Stomach (tissue), 4 donors: ENCODE measurements at regions not wholly inside any gene's neighbourhood (a gene's known extent, or its start where the extent isn't known, plus 50 kb on each side); places are given as distances from the start of the nearest gene placed in this dataset.

Experiments
- CTCF ChIP-seq, 7 experiments: fragments of 450-650 bp in 4 of 7; fragments of 200-600 bp in 3 of 7; sonication (generic) in 3 of 7; IDR thresholded peaks; one replicate each; pipeline ENCODE4 v1.5.1; 2016 to 2019; ENCODE audit warnings: antibody characterized with exemption in 7 of 7, control low read depth in 2 of 7, mild to moderate bottlenecking in 1 of 7
- EP300 ChIP-seq: sonication (generic); formaldehyde crosslinking; IDR thresholded peaks from one replicate; pipeline ENCODE4 v1.6.1; 2017; ENCODE audit warnings: antibody characterized with exemption
- POLR2A ChIP-seq, 4 donors: fragments of 450-650 bp; IDR thresholded peaks; one replicate each; pipeline ENCODE4 v1.6.1; 2016; ENCODE audit warnings: antibody characterized with exemption in 4 of 4, control low read depth in 2 of 4, mild to moderate bottlenecking in 1 of 4, moderate library complexity in 1 of 4
- POLR2AphosphoS5 ChIP-seq, 3 donors: sonication (generic); formaldehyde crosslinking; IDR thresholded peaks; one replicate each; pipeline ENCODE4 v1.6.1; 2016; ENCODE audit warnings: antibody characterized with exemption in 3 of 3

GRCh38 chr4:89618151-89618550 is 218.8 kb downstream of the SNCA start:
- no peak for TF ChIP-seq CTCF (IDR thresholded peaks at IDR 0.05)
- TF ChIP-seq POLR2A (IDR thresholded peaks at IDR 0.05), result no peak
- no peak for TF ChIP-seq POLR2AphosphoS5 (IDR thresholded peaks at IDR 0.05)
- no peak for TF ChIP-seq EP300
